HG03378 (cell line): ENCODE measurements at regions not wholly inside any gene's neighbourhood (a gene's known extent, or its start where the extent isn't known, plus 50 kb on each side); places are given as distances from the start of the nearest gene placed in this dataset.
"Not testable (repeated sequence)": the region's sequence is repeated elsewhere in the genome, so short reads cannot be mapped to it uniquely, and the experiment has no call there.

Experiments
- ATAC-seq: cut with Tn5 transposase; IDR thresholded peaks from one replicate; pipeline ENCODE4 v1.9.1; 2021; ENCODE audit warnings: mild to moderate bottlenecking, moderate library complexity; ENCODE audit not compliant: unreplicated experiment

GRCh38 chr10:33073641-33074415 is 115.8 kb upstream of the ITGB1 start:
- ATAC-seq: no peak

GRCh38 chr10:33071857-33072256 is 113.8 kb upstream of the ITGB1 start:
- no peak for ATAC-seq

GRCh38 chr10:33070101-33070500 is 112.1 kb upstream of the ITGB1 start:
- ATAC-seq: no peak

GRCh38 chr10:33067917-33068316 is 109.9 kb upstream of the ITGB1 start:
- no peak for ATAC-seq

- ATAC-seq: no peak
Observed at GRCh38 chr10:33067481-33067880, 109.5 kb upstream of the ITGB1 start.

- no peak for ATAC-seq
Observed at GRCh38 chr10:33066558-33067236, 108.7 kb upstream of the ITGB1 start.

- ATAC-seq: no peak
Observed at GRCh38 chr10:33065111-33065510, 107.1 kb upstream of the ITGB1 start.

- ATAC-seq: no peak
Observed at GRCh38 chr10:33064706-33065105, 106.7 kb upstream of the ITGB1 start.

GRCh38 chr10:33057620-33058019 is 99.6 kb upstream of the ITGB1 start:
- no peak for ATAC-seq

- ATAC-seq: no peak
Observed at GRCh38 chr10:33056828-33057596, 99.0 kb upstream of the ITGB1 start.

- no peak for ATAC-seq
Observed at GRCh38 chr10:33055625-33056024, 97.6 kb upstream of the ITGB1 start.

- no peak for ATAC-seq
Observed at GRCh38 chr10:33052915-33053810, 95.1 kb upstream of the ITGB1 start.

- no peak for ATAC-seq
Observed at GRCh38 chr10:33052263-33052875, 94.3 kb upstream of the ITGB1 start.

- ATAC-seq: not testable (repeated sequence)
Observed at GRCh38 chr10:33049963-33050920, 92.2 kb upstream of the ITGB1 start.

GRCh38 chr10:33048223-33048622 is 90.2 kb upstream of the ITGB1 start:
- no peak for ATAC-seq

- no peak for ATAC-seq
Observed at GRCh38 chr10:33047655-33048054, 89.6 kb upstream of the ITGB1 start.

GRCh38 chr10:33046792-33047191 is 88.8 kb upstream of the ITGB1 start:
- no peak for ATAC-seq

GRCh38 chr10:33045421-33045820 is 87.4 kb upstream of the ITGB1 start:
- no peak for ATAC-seq

GRCh38 chr10:33042565-33042964 is 84.5 kb upstream of the ITGB1 start:
- no peak for ATAC-seq
